NCI-H2227 (cell line): ENCODE measurements at regions not wholly inside any gene's neighbourhood (a gene's known extent, or its start where the extent isn't known, plus 50 kb on each side); places are given as distances from the start of the nearest gene placed in this dataset.

ENCODE experiments used
- DNase-seq: peaks from one replicate; lab custom pipeline; 2025; ENCODE audit not compliant: unreplicated experiment; lab: John Stamatoyannopoulos, UW

DNA sequence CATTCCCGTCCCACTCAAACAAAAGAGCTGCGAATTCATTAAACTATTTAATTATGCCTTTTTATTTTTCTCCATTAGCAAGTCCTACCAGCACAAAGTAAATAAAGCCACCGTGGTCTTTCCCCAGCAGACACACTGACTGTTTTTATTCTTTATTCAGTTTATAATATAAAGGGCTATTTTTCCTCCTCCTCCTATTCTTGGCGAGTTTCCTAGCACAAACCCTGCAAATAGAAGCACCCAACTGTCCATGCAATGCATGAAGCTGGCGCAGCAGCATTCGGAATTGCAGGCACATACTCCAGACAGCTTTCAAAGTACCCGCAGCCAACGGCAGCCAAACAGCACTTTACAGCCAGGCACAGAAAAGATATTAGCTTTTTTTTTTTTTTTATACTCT is 583.4 kb upstream of the PSMD7 start:
- DNase-seq, result peak; percentile 10

DNA sequence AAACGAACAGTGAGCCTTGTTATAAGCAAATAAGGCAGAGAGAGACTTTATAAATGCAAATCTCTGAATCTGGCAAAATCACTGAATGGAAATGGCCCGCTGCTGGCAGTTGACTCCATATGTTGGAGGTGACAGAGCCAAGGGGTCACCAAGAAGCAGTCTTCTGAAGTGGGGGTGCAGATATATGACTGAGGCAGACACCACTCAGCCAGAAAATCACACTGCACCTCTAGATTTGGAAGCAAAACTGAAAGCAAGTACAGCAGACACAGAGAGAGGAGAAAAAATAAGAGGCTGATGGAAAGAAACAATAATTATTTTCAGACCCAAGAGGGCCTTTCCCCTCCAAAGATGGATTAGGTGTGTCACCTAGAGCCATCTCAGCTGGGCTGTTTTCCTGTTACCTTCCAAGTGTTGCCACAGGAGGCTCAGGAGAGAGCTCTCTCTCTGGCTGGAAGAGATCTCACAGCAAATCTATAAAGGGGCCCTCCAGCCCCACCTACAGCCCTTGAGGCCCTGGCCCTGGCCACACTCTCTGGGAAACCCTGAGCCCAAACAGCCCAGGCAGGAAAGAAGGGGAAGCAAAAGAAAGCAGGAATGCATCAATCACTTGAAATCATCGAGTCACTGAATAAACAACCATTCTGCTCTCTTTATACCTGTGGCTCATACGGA is 585.1 kb upstream of the PSMD7 start:
- DNase-seq, result no peak

DNA sequence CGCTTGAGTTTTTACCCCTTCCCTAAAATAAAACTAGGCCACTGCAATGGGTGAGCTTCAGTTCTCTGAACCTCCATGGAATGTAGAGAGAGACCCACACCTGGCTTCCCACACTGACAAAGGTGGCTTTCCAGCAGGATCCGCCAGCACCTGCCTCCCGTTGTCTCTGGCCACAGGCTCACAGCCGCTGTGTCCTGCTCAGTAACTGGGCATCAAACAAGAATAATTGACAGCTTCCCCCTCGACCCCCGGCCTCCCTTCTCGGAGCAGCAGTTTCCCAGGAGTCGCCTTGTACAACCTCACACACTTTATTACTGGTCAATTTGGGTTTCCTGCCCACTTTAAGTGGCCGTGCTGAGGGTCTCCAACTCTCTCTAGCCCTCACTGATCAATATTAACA is 586.1 kb upstream of the PSMD7 start:
- no peak for DNase-seq

DNA sequence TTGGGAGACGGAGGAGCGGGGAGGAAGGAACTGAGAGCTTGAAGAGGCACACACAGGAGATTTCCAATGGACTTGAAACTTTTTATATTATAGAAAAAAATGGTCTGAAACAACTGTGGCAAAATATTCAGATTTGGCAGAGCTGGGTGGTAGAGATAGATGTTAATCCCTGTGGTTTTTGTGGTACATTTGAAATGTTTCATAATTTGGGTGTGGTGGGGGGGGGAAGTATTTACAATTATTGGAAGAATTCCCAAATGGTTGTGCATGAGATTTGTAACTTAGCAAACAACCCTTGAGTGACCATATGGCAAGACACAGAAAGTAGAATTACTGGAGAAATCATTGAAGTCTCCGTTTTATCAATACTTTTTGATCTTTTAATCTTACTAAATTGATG is 588.8 kb upstream of the PSMD7 start:
- no peak for DNase-seq

DNA sequence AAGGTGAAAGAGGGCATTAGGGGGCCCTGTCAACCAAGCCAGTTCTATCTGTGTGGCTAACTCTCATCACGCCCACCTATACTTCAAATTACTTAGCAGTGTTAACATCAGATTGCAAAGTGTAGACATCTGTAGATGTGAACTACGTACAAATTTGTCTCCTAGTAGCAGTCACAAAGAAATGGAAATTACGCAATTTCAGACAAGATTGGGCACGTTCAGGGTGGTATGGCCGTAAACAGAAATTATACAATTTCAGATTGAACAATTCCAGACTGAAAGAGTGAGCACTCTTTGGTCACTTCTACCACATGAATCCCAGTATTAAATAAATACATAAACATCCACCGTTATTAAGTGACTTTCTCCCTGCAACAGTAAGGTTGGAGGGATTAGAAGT is 592.7 kb upstream of the PSMD7 start:
- peak; percentile 18 for DNase-seq

DNA sequence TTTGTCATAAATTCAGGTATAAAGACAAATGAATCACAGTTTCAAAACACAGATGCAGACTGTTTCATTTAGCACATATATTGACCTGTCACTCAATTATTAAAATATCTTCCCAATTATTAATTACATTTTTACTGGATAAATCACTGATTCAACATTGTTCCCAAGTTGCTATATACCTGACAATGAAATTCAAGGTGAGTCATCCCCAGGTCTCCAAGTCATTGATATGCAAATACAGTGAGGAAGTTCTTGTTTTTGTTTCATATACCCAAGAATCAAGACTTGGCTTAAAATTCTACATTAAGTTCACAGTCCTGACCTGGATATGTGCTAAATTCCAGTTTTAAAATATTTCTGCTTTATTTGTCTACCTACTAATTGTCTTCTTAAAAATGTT is 599.3 kb upstream of the PSMD7 start:
- no peak for DNase-seq

DNA sequence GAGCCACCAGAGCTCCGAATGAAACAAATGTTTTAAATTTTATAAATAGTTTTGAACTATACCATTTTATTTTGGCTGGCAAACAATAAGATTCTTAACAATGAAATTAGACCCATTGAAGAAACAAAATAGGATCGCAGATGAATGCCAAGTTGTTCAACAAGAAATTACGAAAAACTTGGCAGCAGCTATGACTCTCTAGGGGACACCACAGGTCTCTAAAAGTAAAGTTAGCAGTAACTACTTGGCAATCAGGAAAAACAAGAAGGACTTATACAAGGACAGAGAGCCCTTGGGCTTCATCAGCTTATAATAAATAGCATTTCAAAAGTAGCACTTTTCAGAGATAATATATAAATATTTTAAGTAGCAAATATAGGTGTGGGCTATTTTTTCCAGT is 603.8 kb upstream of the PSMD7 start:
- DNase-seq, result no peak

DNA sequence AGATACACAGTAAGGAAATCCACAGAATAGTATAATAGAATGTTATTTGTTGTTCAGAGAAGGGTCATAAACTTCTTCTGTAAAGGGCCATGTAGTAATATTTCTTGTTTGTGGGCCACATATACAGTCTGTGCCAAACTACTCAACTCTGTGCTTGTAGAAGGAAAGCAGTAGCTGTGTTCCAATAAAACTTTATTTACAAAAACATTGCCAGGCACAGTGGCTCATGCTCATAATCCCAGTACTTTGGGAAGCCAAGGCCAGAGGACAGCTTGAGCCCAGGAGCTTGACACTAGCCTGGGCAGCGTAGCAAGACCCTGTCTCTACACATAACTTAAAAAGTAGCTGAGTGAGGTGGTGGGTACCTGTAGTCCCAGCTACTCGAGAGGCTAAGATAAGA is 612.8 kb upstream of the PSMD7 start:
- no peak for DNase-seq

DNA sequence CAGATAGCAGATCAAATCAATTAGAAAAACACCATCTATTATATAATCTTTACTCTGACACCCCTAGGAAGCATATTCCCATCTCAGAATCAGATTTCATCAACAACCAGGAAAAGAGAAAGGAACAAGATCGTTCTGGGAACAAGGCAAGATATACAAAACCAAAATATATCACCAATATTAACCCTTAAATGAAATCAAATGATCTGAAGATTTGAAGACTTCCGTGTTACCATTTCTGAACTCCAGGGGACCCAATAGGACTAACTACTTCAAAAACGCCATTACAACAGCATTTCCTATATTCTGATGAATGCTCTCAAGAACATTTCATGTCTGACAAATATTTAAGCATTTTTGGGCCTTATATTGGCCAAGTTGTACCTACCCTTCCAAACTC is 624.2 kb upstream of the ZFHX3 start:
- no peak for DNase-seq

DNA sequence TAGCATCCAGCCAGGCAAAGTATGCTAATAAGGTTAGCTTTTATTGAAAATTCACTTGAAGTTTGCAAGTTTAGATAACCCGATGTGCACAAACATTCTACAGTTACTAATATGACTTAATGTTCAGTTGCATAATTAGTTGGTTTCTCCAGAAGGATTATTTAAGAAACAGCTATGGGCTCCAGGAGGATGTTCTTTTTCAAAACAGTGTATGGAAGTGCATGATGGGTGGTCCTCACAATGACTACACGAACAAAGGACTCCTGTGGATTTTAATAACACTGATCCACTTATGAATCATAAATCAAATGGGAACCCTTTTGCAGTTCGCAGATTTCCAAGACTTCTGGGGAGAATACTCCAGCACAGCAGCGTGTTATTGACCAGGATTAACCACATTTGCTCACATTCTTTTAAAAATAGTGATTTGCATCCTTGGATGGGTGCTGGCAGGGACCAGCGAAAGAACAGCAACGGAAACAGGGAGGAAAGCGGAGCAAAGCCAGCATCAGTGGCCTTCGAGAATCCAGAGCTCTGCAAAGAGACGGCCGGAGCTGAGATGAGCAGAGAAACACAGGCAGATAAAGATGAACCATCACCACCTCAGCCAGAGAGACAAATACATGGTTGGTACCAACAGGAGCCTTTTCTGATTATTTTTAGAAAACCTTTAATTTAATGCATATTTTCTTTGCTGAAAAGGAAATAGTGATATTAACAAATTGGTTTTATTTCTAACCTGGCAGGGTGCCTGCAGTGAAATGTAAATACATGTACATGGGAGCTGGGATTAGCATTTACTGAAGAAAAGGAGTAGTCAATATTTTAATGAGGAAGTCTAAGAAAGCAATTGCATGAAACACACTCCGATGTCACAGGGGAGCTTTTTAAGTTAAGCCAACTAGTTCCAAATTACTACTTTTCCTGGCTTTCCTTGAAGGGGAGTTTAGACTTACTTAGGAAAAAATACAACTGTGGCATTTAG is 623.2 kb upstream of the ZFHX3 start:
- DNase-seq, result peak; percentile 82

DNA sequence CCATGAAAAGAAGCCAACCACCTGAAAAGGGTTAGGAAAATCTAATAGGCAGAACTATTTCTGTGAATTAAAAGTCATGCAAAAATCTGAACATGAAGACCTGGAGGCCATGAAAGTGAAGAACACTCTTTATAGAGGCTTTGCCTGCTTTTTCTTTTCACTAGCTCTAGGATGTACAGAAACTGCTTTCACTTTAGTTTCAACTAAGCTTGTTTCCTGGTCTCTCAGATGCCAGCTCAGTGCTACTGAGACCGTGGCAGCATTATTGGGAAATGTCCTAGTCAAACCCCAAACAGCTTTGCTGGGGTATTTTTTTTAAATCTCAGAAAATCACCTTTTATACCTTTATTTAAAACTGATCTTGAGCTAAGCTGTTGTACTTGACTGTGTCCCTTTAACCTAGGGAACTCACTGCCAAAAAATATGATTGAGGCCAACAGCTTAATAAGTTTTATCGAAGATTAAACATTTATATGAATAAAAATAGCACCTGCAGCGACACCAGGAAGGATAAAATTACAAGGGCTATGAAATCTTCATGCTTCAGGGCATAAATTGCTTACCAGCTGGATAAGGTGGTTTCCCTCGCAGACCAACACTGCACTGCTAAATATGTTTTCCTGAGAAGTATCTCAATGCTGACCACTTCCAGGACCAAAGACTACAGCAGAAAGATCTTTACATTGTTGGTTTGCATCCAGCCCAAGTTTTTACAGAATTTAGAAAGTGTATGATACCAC is 621.8 kb upstream of the ZFHX3 start:
- no peak for DNase-seq

DNA sequence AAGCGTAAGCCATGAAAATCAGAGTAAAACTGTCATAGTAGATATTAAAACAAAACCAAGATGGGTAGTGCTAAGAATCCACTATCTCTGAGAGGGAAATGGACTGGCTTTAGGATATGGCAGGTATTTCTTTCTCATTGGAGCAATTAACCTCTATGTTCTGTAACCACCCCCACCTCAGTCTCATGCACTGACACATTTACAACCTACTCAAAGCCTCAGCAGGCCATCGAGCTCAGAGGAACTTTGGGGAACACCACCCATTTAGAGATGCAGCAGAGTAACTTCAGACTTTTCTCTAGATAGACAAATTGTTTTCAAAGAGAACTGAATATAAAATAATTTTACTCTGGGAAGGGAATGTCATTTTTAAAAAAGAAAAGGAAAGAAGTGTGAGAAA is 615.8 kb upstream of the ZFHX3 start:
- no peak for DNase-seq

DNA sequence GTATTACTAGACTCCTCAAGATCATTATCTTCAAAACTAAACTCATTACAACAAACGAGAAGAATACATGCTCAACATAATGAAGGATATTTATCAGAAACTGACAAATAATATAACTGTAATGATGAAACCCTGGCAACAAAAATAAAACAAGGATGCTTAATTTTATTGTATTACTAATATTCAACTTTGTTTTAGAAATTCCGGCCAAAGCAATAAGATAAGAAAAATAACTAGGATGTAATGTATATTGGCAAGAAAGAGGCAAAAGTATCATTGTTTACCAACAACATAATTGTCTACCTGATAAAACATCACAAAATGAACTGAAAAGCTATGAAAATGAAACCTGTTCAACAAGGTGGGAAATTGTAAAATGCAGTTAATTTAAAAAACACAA is 588.3 kb upstream of the ZFHX3 start:
- DNase-seq, result no peak

DNA sequence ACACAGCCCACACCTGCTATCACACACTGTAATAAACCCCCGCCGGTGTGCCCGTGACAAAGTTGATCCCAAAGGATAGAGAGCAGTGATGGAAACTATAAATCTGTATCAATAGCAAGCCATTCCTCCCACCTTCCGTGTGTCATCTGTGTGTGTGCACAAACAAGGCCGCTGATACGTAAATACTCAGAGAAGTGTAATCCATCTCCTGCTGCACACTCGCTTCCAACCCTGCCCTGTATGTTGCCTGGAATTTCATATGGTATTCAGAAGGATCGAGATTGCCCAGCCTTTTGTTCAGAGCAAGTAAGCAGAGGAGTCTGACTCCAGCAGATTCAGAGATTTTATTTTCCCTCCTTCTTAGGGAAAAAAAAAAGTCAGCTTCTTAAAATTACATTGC is 581.1 kb upstream of the ZFHX3 start:
- DNase-seq, result no peak

DNA sequence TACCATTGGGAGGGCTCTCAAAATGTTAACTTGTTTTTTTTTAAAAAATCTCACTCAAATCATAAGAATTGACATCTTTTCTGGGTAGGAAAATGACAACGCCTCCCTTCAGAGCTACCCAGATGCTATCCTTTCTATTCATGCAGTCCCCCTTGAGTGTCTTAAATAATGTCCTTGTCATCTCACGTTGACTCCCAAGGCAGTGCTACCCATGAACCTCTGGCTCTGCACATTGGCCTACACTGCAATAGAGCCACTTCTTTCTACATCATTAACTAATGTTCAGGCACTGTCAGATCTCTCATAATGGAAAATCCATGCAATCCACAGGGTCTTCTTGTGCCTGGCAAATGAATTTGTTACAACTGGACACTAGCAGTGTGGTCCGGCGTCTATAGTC is 569.8 kb upstream of the ZFHX3 start:
- no peak for DNase-seq

DNA sequence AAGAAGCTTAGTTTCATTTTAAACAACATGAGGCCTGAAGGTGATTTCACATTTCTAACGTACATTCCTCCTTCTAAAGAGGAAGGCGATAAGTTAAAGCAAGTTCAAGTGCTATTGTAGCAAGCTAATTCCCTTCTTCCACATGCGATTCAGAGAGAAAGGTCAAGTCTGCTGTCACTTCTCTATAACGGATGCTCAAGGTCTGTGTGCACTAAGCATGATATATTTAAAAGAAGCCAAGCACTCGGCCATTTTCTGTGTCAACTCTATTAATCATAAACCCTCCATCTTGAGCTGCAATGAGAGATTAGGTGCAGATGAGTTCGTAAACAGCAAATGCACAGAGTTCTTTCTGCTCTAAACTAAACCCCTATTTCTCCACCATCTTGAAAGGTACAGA is 568.8 kb upstream of the ZFHX3 start:
- DNase-seq, result peak; percentile 36

DNA sequence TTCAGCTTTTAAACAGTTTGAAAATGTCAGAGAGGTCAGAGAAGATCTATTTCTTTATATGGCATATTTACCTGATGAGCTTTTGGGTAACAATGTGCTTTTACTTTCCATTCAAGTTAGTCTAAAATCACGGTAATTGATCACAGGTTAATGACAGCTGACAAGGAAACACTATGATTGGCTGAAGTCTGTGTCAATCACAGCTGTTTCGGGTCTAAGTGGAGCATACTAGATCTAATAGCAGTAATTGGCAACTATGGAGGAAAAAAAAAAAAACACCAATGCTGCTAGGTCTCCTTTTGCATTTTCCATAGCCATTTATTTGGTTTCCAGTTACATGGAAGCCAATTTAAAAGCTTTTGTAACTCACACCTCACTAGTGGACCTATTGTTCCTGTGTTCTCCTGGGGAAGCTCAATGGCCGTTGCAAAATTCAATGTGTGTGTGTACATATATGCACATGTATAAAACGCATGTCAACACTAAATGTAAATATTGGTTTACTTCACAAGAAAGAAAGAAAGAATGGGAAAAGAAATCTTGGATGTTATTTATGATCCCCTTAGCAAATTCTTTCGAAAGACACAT is 568.3 kb upstream of the ZFHX3 start:
- peak; percentile 73 for DNase-seq

DNA sequence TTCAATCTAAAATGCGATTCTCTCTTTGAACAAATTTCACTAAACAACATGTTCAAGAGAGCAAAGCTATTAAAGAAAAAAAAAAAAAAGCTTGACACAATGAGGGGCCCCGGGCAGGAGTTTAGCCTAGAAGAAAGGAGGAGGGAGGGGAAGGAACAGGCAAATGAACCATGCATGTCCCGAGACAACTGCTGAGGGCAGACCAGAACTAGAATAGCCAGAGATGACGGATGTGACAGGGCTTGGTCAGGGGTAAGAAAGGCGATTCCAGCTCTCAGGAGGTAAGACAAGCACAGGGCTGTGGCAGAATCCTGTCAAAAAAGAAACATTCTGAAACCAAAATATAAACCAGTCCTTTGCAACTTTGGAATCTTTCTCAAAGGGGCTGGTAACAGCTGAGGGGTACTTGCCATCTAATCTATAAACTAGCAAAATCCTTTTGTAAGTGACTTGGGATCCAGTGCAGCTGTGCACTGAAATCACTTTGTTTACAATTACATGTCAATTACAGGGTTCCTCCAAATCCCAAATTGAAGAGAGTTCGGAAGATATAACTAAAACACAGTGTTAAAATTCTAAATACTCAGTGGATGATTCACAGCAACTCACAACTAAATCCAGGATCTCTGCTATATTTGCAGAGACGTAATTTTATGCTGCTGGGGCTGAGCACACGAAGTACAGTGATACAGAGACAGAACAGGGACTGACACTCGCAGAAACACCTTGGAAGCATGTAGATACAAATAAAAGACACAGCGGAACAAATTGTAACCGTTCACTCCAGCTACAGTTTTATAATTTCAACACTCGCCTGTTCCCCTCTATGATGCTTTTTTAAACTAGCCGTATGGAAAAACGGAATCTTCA is 567.4 kb upstream of the ZFHX3 start:
- peak; percentile 35 for DNase-seq

DNA sequence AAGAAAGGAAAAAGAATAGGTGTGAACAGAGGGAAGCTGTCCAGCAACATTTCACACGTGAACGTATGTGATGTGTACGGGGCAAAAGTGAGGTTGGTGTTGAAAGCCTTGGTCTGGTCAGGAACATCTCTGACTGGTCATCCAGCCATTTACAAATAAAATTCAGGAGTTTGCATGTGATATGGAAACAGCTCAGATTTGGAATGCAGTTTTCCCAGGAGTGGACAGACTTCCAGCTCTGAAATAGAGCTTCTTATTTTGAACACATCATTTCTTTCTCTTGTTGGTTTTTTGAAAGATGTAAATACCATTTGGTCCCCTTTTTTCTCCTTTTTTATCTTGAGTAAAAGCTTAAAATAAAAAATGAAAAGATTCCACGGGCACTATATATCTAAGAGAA is 566.2 kb upstream of the ZFHX3 start:
- no peak for DNase-seq

DNA sequence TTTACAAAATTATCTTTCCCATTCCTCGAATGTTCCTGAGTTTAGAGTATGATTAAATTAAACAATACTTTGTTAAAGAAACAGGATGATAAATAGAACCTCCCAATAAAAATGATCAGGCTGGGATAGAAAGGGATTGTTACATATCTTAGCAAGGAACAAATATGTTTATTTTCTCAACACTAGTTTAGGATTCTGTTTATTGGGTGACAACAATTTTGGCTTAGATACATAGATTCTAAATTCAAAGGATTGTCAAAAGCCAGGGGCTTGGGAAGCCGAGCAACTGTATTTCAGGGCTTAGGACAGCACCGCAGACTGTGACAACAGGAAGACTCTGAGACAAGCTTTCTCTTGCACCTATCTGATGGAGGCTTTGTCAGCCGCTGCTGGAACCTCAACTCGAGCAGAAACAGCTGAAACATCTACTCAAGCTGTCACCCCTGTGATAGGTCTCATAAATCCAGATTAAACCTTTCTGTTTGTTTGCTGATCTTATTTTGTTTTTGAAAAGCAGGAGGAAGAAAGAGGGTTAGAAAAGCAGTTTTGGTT is 562.8 kb upstream of the ZFHX3 start:
- DNase-seq, result no peak
